GM19467 (cell line): ENCODE measurements at regions not wholly inside any gene's neighbourhood (a gene's known extent, or its start where the extent isn't known, plus 50 kb on each side); places are given as distances from the start of the nearest gene placed in this dataset.
"Not testable (repeated sequence)": the region's sequence is repeated elsewhere in the genome, so short reads cannot be mapped to it uniquely, and the experiment has no call there.

Experiments
- ATAC-seq: cut with Tn5 transposase; IDR thresholded peaks from one replicate; pipeline ENCODE4 v1.9.1; 2021; ENCODE audit warnings: mild to moderate bottlenecking, moderate library complexity; ENCODE audit not compliant: unreplicated experiment

DNA sequence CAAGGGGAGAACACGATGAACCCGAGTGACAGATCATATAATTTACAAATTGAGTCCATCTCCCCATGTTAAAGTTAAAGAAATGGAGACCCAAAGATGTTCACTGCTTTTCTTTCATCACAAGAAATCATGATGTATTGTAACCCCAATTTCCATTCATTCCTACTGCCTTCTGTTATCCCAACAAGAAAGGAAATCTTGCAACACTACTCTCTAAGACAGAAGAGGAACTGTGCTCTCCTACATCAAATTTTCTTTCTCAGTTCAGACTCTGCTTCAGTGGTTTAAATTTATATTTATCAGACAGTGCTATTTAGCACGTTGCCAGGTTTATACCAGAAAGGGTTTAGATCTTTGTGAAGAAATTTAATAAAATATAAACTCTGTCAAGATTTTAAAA, 83.8 kb upstream of the RASA1 start:
- ATAC-seq: no peak

DNA sequence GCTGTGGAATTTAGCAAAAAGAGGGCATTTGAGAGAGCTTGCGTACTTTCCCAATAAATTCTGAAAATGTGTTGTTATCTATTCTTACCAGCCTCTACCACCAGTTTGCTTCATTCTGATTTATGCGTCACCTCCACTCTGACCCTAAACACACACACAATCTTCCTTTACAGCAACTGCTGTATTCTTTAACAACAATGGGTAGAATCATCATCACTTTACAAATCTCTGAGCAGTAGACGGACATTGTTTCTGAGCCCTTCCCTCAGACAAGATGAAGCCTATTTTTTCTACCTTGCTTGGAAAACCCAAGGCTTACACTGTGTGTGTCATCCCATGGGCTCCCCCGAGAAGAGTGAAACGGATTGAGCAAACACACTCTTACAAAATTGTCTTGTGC, 83.1 kb upstream of the RASA1 start:
- ATAC-seq: no peak

GRCh38 chr5:87185838-87186237, 81.8 kb upstream of the RASA1 start:
- no peak for ATAC-seq

GRCh38 chr5:87188391-87188790, 79.3 kb upstream of the RASA1 start:
- ATAC-seq: no peak

- no peak for ATAC-seq
Measured at GRCh38 chr5:87190041-87190440, 77.6 kb upstream of the RASA1 start.

- no peak for ATAC-seq
Measured at GRCh38 chr5:87190687-87191086, 77.0 kb upstream of the RASA1 start.

- no peak for ATAC-seq
Measured at GRCh38 chr5:87191645-87192044, 76.0 kb upstream of the RASA1 start.

DNA sequence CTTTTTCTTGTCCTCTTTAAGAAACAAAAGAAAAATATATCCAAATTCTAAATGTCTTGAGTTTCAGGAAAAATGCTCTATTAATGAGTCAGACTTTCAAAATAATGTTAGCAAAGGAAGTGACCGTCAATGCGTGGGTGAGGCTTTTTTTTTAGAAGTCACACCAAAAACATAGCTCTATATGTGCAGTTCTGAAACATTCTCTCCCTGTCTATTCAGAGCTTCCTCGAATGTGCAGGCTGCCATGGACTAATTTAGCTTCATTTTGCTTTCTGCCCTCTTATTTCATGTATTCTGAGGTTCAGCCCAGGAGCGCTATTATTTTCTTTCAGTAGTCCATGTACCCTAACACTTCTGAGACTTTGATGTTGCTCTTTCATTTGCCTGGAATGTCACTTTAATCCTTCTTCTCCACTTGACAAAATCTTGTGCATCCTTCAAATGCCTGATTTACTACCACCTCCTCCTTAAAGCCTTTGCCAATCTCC, 72.5 kb upstream of the RASA1 start:
- ATAC-seq: no peak

GRCh38 chr5:87195616-87196015, 72.1 kb upstream of the RASA1 start:
- ATAC-seq: no peak

DNA sequence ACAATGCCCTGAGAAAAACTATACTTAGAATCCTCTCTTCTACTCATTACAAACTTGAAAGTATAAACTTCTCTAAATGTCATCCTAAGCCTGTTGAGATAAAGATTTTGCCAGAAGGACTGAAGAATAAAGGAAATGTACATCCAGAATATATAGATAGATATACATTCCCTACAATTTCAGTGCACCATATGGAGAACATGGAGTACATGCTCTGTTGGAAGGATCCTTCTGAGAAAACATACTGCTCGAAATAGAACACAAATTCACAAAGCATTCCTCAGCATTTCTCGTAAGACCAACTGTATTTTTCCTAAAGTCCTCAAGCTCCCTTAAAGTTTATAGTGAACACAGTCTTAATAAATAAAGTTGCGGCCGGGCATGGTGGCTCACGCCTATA, 69.7 kb upstream of the RASA1 start:
- ATAC-seq: no peak

- not testable (repeated sequence) for ATAC-seq
Measured at GRCh38 chr5:87199246-87199645, 68.4 kb upstream of the RASA1 start.

- ATAC-seq: not testable (repeated sequence)
Measured at GRCh38 chr5:87199704-87200103, 68.0 kb upstream of the RASA1 start.

DNA sequence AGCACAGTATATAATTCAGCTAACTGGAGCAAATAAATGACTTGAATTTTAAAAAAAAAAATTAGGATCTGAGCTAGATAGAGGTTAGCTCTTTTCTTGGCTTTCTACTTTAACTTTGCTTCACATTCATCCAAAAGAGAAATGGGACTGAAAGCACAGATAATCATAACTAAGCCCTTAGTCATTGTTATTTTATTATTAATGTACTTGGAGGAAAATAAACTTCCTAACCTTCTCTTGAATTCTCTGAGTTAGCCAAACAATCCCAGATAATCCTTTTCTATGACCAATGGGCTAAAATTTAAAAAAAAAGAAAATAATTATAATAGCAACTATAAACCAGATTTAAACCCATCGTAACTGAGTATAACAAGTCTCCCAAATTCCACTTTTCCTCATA, 57.6 kb upstream of the RASA1 start:
- no peak for ATAC-seq

- ATAC-seq: no peak
Measured at GRCh38 chr5:87210743-87211142, 56.9 kb upstream of the RASA1 start.

GRCh38 chr5:87211676-87212075, 56.0 kb upstream of the RASA1 start:
- ATAC-seq: no peak

GRCh38 chr5:87212183-87212582, 55.5 kb upstream of the RASA1 start:
- ATAC-seq: not testable (repeated sequence)

DNA sequence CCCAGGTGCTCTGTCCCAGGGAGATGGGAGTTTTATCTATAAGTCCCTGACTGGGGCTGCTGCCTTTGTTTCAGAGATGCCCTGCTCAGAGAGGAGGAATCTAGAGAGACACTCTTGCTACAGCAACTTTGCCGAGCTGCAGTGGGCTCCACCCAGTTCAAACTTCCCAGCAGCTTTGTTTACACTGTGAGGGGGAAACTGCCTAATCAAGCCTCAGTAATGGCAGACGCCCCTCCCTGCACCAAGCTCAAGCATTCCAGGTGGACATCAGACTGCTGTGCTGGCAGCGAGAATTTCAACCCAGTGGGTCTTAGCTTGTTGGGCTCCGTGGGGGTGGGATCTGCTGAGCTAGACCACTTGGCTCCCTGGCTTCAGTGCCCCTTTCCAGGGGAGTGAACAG, 50.2 kb upstream of the RASA1 start:
- ATAC-seq: not testable (repeated sequence)
